Hematopoietic multipotent progenitor cell (in vitro differentiated cells): ENCODE measurements at regions not wholly inside any gene's neighbourhood (a gene's known extent, or its start where the extent isn't known, plus 50 kb on each side); places are given as distances from the start of the nearest gene placed in this dataset.

Experiments
- DNase-seq, 3 donors: peaks; one replicate each; pipeline ENCODE4 v3.0.0-alpha.2; 2011 to 2015; ENCODE audit warnings: low read depth in 2 of 3, low spot score in 2 of 3

GRCh38 chr15:26378304-26378703, 394.6 kb downstream of the GABRB3 start:
- no peak for DNase-seq

GRCh38 chr15:26376243-26376642, 396.6 kb downstream of the GABRB3 start:
- no peak for DNase-seq

GRCh38 chr15:26374806-26375205, 398.1 kb downstream of the GABRB3 start:
- DNase-seq: no peak

- no peak for DNase-seq
These were observed 400.2 kb downstream of the GABRB3 start for GRCh38 chr15:26372706-26373105.

- DNase-seq: no peak
These were observed 407.8 kb downstream of the GABRB3 start for GRCh38 chr15:26365077-26365476.

GRCh38 chr15:26359855-26360254, 413.0 kb downstream of the GABRB3 start:
- no peak for DNase-seq

GRCh38 chr15:26358708-26359107, 414.2 kb downstream of the GABRB3 start:
- DNase-seq: no peak

- DNase-seq: no peak
These were observed 415.2 kb downstream of the GABRB3 start for GRCh38 chr15:26357653-26358052.

GRCh38 chr15:26355472-26356074, 417.3 kb downstream of the GABRB3 start:
- no peak for DNase-seq

- no peak for DNase-seq
These were observed 420.0 kb downstream of the GABRB3 start for GRCh38 chr15:26352909-26353308.

- no peak for DNase-seq
These were observed 420.5 kb downstream of the GABRB3 start for GRCh38 chr15:26352406-26352805.

- DNase-seq: no peak
These were observed 447.4 kb downstream of the GABRB3 start for GRCh38 chr15:26325495-26325894.

GRCh38 chr15:26323566-26323965, 449.3 kb downstream of the GABRB3 start:
- DNase-seq: no peak

GRCh38 chr15:26318689-26319088, 454.2 kb downstream of the GABRB3 start:
- no peak for DNase-seq

- DNase-seq: no peak
These were observed 451.4 kb upstream of the ATP10A start for GRCh38 chr15:26314577-26314976.

GRCh38 chr15:26311710-26312236, 448.6 kb upstream of the ATP10A start:
- no peak for DNase-seq

- DNase-seq: no peak
These were observed 435.6 kb upstream of the ATP10A start for GRCh38 chr15:26298659-26299170.

- DNase-seq: no peak
These were observed 435.0 kb upstream of the ATP10A start for GRCh38 chr15:26298010-26298658.

GRCh38 chr15:26295336-26296085, 432.4 kb upstream of the ATP10A start:
- no peak for DNase-seq

- no peak for DNase-seq
These were observed 431.0 kb upstream of the ATP10A start for GRCh38 chr15:26294059-26294689.

GRCh38 chr15:26287381-26287780, 424.3 kb upstream of the ATP10A start:
- no peak for DNase-seq
